ENCODE measurements at regions not wholly inside any gene's neighbourhood (a gene's known extent, or its start where the extent isn't known, plus 50 kb on each side); places are given as distances from the start of the nearest gene placed in this dataset.
"Not testable (repeated sequence)": the region's sequence is repeated elsewhere in the genome, so short reads cannot be mapped to it uniquely, and the experiment has no call there.

- Mint-ChIP-seq H3K4me3 (no peak overlapping the region), H3K27me3 (ENCODE audit: low read depth) (no peaks in the 10 kb centered on the region), H3K9me3 (peaks cover 10% of the 10 kb centered on the region; the same call in 1 of the 2 replicates), H3K36me3 (no peaks in the 10 kb centered on the region), H3K4me1 (peaks cover 2% of the 10 kb centered on the region), H3K27ac (no peak overlapping the region)
- no peak for TF ChIP-seq E2F1 (CRISPR knock-in tag; IDR thresholded peaks at IDR 0.05)
- no peak for TF ChIP-seq JAZF1 (CRISPR knock-in tag; IDR thresholded peaks at IDR 0.05)
- CTCF ChIA-PET = no interaction called here
- no peak for ATAC-seq
- no peak for DNase-seq (ENCODE audit: low spot score)
- POLR2A ChIA-PET = no interaction called here
These were observed 166.2 kb upstream of the FGF13 start for GRCh38 chrX:138877746-138878145.

- H3K36me3 Mint-ChIP-seq = no peaks in the 10 kb centered on the region
- no peak for ATAC-seq
These were observed 164.0 kb upstream of the FGF13 start for GRCh38 chrX:138875472-138875871.

DNA sequence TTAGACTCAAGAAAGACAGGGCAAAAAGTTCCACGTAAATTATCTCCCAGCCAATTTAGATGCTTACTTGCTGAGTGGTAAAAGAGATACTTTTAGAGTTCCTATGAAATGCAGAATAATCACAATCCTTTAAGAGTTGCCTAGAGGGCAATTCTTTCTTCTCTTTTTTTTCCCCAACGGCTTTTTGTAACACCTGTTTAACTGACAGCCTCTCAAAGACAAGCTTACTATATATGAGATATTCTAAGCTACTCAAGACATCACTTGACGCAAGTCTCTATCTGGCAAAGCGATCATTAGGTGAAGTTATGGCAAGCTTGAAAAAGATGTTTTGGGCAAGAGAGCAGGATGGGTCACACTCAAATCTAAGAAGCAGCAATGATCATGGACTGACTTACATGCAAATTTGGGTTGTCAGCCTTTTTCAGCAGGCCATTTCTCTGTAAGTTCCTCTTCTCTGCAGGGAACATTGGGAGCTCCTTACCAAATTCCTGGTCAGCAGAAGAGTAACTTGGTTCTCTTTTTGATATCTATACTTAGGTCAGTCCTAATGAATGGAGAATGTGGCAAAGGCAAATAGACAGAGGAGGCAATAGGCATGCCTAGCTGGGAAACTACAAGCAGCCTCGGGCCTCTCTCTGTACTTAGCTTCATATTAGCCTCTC, 162.9 kb upstream of the FGF13 start:
- no peaks in the 10 kb centered on the region for H3K27me3 Mint-ChIP-seq (ENCODE audit: low read depth)
- TF ChIP-seq, protein P1, sequence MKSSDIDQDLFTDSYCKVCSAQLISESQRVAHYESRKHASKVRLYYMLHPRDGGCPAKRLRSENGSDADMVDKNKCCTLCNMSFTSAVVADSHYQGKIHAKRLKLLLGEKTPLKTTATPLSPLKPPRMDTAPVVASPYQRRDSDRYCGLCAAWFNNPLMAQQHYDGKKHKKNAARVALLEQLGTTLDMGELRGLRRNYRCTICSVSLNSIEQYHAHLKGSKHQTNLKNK (CRISPR knock-in tag; IDR thresholded peaks at IDR 0.05) = no peak
- TF ChIP-seq ELF4 (CRISPR knock-in tag; IDR thresholded peaks at IDR 0.05; ENCODE audit: low read depth) (no peak), USF1 (CRISPR knock-in tag; IDR thresholded peaks at IDR 0.05) (no peak), CBFB (CRISPR knock-in tag; IDR thresholded peaks at IDR 0.05; ENCODE audit: low read depth) (no peak), JAZF1 (CRISPR knock-in tag; IDR thresholded peaks at IDR 0.05) (no peak)
- H3K27ac Mint-ChIP-seq = no peak overlapping the region
- ChIA-PET CTCF (interaction anchor here (0.7 kb wide), 1 partner anchor 10 kb away, joined by 3 read pairs; no protein-coding TSS in a partner anchor), POLR2A (no interaction called here)
- no peak for DNase-seq (ENCODE audit: low spot score)
- H3K9me3 Mint-ChIP-seq = peaks cover 10% of the 10 kb centered on the region; the same call in 1 of the 2 replicates
- no peak overlapping the region for H3K4me3 Mint-ChIP-seq
- no peaks in the 10 kb centered on the region for H3K36me3 Mint-ChIP-seq
- H3K4me1 Mint-ChIP-seq = peaks cover 6% of the 10 kb centered on the region
- no peak for ATAC-seq

More at GRCh38 chrX:138875472-138875871, 164.0 kb upstream of the FGF13 start:
- H3K27ac Mint-ChIP-seq = no peak overlapping the region
- no peak overlapping the region for H3K4me3 Mint-ChIP-seq
- TF ChIP-seq, protein P2, sequence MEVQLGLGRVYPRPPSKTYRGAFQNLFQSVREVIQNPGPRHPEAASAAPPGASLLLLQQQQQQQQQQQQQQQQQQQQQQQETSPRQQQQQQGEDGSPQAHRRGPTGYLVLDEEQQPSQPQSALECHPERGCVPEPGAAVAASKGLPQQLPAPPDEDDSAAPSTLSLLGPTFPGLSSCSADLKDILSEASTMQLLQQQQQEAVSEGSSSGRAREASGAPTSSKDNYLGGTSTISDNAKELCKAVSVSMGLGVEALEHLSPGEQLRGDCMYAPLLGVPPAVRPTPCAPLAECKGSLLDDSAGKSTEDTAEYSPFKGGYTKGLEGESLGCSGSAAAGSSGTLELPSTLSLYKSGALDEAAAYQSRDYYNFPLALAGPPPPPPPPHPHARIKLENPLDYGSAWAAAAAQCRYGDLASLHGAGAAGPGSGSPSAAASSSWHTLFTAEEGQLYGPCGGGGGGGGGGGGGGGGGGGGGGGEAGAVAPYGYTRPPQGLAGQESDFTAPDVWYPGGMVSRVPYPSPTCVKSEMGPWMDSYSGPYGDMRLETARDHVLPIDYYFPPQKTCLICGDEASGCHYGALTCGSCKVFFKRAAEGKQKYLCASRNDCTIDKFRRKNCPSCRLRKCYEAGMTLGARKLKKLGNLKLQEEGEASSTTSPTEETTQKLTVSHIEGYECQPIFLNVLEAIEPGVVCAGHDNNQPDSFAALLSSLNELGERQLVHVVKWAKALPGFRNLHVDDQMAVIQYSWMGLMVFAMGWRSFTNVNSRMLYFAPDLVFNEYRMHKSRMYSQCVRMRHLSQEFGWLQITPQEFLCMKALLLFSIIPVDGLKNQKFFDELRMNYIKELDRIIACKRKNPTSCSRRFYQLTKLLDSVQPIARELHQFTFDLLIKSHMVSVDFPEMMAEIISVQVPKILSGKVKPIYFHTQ (CRISPR knock-in tag; IDR thresholded peaks at IDR 0.05) = no peak
- no peak for TF ChIP-seq ZNF317 (CRISPR knock-in tag; IDR thresholded peaks at IDR 0.05; ENCODE audit: borderline replicate concordance, low read depth)
- no peak for TF ChIP-seq MYBL2 (CRISPR knock-in tag; IDR thresholded peaks at IDR 0.05)
- TF ChIP-seq PRRX2 (CRISPR knock-in tag; IDR thresholded peaks at IDR 0.05) = no peak
- POLR2A ChIA-PET = no interaction called here
- DNase-seq (ENCODE audit: low spot score) = no peak
- CTCF ChIA-PET = no interaction called here
- no peaks in the 10 kb centered on the region for H3K27me3 Mint-ChIP-seq (ENCODE audit: low read depth)
- peaks cover 10% of the 10 kb centered on the region; the same call in 1 of the 2 replicates for H3K9me3 Mint-ChIP-seq
- peaks cover 5% of the 10 kb centered on the region for H3K4me1 Mint-ChIP-seq

DNA sequence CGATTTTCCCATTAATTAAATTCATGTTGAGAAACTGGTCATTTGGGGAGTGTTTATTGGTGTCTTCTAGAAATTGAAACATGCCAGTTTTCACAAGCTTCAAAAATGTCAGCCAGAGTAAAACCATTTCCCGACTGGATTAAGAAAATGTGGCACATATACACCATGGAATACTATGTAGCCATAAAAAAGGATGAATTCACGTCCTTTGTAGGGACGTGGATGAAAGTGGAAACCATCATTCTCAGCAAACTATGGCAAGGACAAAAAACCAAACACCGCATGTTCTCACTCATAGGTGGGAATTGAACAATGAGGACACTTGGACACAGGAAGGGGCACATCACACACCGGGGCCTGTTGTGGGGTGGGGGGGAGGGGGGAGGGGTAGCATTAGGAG, 162.1 kb upstream of the FGF13 start:
- H3K36me3 Mint-ChIP-seq; H3K27me3 Mint-ChIP-seq (ENCODE audit: low read depth); POLR2A ChIA-PET; H3K27ac Mint-ChIP-seq; H3K9me3 Mint-ChIP-seq; ATAC-seq; DNase-seq (ENCODE audit: low spot score); CTCF ChIA-PET; H3K4me3 Mint-ChIP-seq: not testable (repeated sequence)
- H3K4me1 Mint-ChIP-seq = peaks cover 14% of the 10 kb centered on the region

- DNase-seq (ENCODE audit: low spot score) (no peak), ATAC-seq (no peak)
- CTCF ChIA-PET = no interaction called here
- Mint-ChIP-seq H3K4me1 (peaks cover 16% of the 10 kb centered on the region), H3K27ac (no peak overlapping the region; the same call in 1 of the 2 replicates), H3K36me3 (no peaks in the 10 kb centered on the region), H3K4me3 (no peak overlapping the region), H3K9me3 (0 out of 2 replicates have a peak, but pooled peaks cover 3% of the 10 kb centered on the region), H3K27me3 (ENCODE audit: low read depth) (no peaks in the 10 kb centered on the region)
- POLR2A ChIA-PET = no interaction called here
- TF ChIP-seq NR1H2 (CRISPR knock-in tag; IDR thresholded peaks at IDR 0.05) (no peak), PRDM15 (CRISPR knock-in tag; IDR thresholded peaks at IDR 0.05) (no peak), NFE2L1 (CRISPR knock-in tag; IDR thresholded peaks at IDR 0.05) (no peak)
- TF ChIP-seq, protein P3, sequence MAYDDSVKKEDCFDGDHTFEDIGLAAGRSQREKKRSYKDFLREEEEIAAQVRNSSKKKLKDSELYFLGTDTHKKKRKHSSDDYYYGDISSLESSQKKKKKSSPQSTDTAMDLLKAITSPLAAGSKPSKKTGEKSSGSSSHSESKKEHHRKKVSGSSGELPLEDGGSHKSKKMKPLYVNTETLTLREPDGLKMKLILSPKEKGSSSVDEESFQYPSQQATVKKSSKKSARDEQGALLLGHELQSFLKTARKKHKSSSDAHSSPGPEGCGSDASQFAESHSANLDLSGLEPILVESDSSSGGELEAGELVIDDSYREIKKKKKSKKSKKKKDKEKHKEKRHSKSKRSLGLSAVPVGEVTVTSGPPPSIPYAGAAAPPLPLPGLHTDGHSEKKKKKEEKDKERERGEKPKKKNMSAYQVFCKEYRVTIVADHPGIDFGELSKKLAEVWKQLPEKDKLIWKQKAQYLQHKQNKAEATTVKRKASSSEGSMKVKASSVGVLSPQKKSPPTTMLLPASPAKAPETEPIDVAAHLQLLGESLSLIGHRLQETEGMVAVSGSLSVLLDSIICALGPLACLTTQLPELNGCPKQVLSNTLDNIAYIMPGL (CRISPR knock-in tag; IDR thresholded peaks at IDR 0.05) = no peak
These were observed 161.0 kb upstream of the FGF13 start for GRCh38 chrX:138872537-138872936.

All from WTC11 (cell line).